GM21360 (cell line): ENCODE measurements at regions not wholly inside any gene's neighbourhood (a gene's known extent, or its start where the extent isn't known, plus 50 kb on each side); places are given as distances from the start of the nearest gene placed in this dataset.

Experiments used
- ATAC-seq: cut with Tn5 transposase; IDR thresholded peaks from one replicate; pipeline ENCODE4 v1.9.1; 2021; ENCODE audit warnings: mild to moderate bottlenecking, moderate library complexity; ENCODE audit not compliant: unreplicated experiment

- no peak for ATAC-seq
These were observed 194.3 kb downstream of the HS3ST3A1 start for GRCh38 chr17:13407381-13407780.

DNA sequence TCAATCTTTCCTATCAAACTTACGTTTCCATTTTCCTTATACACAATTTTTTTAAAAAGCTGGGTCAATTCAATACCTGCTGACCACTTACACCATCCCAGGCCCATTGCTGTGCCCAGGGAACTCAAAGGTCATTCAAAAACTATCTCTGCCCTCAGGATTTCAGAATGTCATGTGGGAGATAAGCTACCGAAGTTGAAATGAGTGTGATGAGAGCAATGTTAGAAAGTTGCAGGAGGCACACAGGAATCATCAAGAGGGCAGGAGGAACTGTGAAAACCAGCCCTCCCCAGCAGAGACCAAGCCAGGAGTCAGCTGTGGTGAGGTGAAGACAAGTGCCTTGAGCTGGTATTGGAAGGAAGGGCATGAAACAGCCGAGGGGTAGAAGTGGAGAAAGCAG, 195.9 kb downstream of the HS3ST3A1 start:
- ATAC-seq: no peak

DNA sequence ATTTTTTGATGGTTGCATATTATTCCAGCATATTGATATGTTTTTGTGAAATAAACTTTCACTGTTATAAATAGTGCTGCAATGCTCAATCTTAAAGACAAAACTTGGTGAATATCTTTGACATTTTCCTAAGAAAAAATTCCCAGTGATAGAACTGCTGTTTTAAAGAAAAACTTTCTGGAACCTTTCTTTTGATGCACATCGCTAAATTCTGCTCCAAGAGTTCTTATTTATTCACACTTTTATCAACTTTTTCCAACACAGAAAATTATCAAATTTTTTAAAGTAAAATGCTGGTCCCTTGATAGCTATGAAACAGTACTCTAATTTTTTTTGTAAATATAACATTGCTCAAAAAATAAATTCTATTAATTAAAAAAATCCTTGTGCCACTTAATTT, 196.6 kb downstream of the HS3ST3A1 start:
- ATAC-seq: no peak

DNA sequence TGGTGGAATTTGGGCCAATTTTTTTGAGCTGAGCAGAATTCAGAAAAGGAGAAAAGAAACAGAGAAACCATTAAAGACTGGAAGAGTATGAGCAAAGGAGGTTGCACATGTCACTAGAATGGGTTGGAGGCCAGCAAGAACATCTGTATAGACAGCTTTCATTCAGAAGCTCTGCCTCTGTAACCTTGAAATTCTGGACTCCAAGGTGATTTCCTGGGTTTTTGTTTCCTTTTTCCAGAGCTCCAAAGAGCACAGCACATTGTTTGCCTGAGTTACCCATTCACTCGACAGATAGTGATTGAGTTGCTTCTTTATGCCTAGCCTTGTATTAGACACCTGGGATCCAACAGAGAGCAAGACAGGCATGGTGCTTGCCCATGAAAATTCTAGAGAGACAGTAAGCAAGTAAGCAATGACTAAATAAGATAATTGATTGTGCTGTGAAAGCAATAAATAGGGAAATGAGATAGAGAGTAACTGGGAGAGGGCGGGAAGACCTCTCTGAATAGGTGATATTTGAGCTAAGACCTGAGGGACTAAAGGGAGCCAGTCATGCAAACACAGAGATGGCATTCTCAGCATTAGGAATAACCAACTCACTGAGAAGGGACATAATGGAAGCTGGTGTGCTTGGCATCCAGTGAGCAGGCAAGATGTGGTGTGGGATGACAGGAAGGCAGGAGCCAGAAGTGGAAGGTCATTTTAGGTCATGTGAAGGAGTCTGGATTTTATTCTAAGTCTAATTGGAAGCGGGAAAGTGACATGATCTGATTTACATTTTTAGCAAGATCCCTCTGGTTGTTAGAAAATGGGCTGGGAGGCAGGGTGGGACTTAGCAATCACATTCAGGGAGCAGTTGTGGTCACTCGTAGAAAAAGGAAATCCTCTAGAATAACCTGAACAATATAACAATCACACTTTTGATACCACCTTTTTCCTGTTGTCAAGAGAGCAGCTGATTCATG, 197.5 kb downstream of the HS3ST3A1 start:
- ATAC-seq: no peak

DNA sequence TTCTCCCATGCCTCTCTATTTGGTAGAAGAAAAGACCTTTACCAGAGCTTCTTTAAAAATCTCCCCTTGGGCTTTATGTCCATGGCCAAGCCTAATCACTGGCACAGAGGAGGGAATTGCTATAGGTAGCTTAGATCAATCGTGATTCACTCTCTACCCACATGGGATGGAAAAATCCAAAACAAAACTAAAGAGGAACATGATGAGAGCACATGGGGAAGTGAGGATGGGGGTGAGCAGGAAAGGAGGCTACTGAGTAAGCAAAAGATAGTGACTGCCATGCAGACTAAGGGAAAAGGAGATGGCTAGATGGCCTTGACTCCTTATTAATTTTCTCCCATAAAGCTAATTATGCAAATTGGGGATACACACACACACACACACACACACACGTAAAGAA, 201.2 kb downstream of the HS3ST3A1 start:
- ATAC-seq: no peak

DNA sequence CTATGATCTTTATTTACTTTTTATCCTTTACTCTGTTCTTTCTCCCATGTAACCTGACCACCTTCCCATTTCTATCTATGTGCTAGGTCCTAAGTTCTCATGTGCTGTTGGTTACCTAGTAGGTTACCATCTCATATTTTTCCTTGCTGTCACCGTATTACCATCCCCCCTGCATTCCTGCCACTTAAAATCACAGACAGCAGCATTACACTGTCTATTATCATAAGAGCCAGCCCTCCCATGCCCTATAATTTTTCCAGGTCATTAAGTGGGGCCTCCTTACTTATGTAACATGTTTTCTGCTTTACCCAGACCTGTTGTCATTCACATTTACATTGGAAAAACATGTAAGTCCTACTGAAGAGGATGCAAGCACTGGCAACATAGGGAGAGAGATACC, 202.9 kb downstream of the HS3ST3A1 start:
- no peak for ATAC-seq

DNA sequence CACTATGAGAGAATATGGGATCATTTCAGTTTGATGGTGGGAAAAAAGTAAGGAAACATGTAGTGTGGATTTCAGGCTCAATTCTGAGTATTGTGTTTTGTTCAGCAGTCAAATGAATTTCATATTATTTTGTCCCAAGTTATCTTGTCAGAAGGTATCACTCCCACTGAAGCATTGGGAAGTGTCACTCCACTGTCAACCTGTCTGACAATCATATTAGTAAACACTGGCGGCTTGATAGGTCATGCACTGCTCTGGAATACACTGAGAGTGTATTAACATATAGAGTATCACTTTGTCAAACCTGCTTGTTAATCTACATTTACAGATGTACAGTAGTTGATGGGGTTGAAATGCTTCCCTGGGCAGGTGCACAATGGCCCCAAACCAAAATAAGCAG, 203.6 kb downstream of the HS3ST3A1 start:
- no peak for ATAC-seq

GRCh38 chr17:13395862-13396261, 205.9 kb downstream of the HS3ST3A1 start:
- no peak for ATAC-seq

- ATAC-seq: no peak
These were observed 206.4 kb downstream of the HS3ST3A1 start for GRCh38 chr17:13395346-13395745.

DNA sequence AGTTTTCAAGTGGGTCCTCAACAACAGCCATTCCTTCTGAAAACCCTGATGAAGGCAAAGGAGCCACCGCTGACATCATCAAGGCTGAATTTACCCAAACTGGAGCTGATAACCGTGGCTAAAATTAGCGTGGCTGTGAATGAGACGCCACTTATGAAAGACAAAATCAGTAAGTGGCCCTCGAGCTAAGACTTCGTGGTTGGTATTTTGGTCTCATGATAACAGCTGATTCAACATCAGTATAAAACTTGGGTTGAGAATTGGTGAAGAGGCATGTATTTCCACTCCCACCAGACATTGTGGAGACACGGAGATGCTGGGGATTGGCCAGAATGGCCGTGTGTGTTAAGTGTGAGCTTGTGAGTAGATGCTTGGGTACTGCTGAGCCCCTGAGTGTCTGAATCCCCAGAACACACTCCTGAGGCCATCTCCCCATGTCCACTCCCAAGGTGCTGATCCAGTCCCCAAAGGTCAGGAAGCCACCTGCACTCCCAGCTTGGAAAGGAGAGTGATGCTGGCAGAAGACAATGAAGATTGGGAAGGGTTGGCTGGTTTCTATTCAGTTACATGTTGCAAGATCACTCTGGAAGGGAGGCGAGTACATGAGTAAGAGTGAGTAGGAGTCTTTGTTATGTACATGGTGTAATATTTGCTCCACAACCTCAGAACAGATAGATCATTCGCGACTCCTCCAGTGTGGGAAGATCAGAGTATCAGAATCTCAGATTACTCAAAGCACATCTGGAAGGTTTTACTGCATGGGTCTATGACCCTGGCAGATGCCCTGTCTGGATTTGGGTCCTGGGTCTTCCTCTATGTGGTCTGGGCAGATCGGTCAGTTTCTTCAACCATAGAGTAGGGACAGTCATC, 207.7 kb downstream of the HS3ST3A1 start:
- ATAC-seq: no peak

- ATAC-seq: no peak
These were observed 213.8 kb downstream of the HS3ST3A1 start for GRCh38 chr17:13387952-13388351.

- ATAC-seq: no peak
These were observed 214.5 kb downstream of the HS3ST3A1 start for GRCh38 chr17:13387236-13387635.

GRCh38 chr17:13385481-13385911, 216.2 kb downstream of the HS3ST3A1 start:
- ATAC-seq: no peak

DNA sequence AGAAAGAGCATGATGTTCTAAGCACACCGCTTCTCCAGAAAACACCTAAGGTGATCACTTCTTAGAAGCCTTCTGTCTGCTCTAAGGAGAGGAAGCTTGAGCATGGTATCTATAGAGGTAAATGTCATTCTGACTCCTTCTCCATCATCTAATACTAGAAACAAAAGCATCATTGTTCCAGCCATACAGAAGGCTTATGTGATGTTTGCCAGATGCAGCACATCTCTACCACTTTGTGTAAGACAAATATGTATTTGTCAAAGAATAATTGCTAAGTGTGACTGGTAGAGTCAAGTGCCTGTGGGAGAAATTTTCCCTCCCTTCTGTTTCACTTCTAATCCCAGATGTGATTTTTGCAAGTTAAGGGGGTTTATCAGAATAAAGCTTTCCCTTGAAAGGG, 217.1 kb downstream of the HS3ST3A1 start:
- ATAC-seq: no peak

DNA sequence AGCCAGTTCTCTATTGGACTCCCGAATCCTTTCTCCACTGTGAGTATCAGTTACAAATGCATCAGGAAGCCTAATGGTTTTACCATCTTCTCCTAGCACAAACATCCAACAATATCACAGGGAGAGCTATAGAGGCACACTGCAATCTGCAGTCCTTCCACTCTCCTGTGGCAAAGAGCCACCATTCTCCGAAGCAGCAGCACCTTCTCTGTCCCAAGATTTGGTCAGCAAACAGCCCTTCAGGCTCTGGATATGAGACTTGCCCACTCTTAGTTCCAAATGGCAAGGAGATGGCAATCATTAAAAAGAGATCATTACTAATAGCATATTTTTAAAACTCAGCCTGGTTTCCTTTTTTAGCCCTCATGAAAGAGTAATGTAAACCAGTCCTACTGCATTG, 223.4 kb downstream of the HS3ST3A1 start:
- no peak for ATAC-seq

GRCh38 chr17:13374203-13375143, 227.3 kb downstream of the HS3ST3A1 start:
- ATAC-seq: no peak

DNA sequence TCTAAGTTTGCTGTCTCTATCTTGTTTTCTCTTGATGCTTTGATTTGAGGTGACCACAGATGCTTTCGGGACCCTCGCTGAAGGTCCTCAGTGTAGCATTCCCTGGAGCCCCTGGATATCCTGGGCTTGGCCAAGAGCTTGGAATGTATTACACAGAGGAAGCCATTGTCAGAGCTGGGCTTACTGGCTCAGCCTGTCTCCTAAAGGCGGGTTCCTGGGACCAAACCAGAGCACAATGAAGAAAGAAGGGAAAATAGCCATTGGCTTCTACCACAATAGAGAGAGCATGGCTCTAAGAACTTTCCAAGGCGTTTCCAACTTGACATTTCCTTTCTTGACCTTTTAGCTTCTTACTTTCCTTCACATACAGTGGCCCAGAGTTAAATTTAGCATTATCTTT, 229.3 kb downstream of the HS3ST3A1 start:
- ATAC-seq: no peak

DNA sequence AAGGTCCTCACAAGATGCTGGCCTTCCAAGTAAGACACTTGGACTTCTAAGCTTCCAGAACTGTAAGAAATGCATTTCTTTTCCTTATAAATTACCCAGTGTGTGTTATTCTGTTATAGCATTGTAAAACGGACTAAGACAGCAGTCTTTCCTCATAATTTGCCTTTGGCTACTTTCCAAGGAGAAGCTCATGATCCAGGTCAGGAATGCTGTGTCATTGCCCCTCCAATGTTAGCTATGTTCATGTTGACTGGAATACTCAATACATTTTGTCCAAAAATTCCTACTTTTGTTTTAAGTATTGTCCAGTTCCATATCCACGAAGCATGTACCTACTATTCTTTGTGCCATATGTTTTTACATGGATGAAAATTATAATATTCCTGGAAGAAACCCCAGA, 234.6 kb downstream of the HS3ST3A1 start:
- ATAC-seq: no peak

DNA sequence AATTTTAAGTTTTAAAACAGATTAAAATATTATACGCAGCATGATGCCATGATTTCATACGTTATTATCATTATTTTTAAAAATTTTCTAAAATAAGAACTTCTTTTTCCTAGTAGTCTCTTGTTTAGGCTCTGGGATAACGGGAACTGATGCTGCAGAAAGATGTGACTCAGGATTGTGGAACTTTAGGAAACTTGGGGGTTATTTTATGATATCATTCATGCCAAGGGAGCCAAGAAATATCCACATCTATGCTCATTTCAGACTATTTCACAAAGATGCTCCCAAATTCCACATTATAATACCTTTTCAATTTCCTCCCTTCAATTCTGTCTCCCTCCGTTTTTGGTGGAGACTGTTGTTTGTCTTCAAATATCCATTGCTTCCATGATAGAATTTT, 236.4 kb downstream of the HS3ST3A1 start:
- no peak for ATAC-seq

- no peak for ATAC-seq
These were observed 238.0 kb downstream of the HS3ST3A1 start for GRCh38 chr17:13363771-13364170.
